Trophoblast cell (in vitro differentiated cells and primary cell): ENCODE measurements at regions not wholly inside any gene's neighbourhood (a gene's known extent, or its start where the extent isn't known, plus 50 kb on each side); places are given as distances from the start of the nearest gene placed in this dataset.
"Not testable (repeated sequence)": the region's sequence is repeated elsewhere in the genome, so short reads cannot be mapped to it uniquely, and the experiment has no call there.

Experiments
- DNase-seq, 2 donors: peaks; one replicate each; pipeline ENCODE4 v3.0.0-alpha.2; 2016
- H2AFZ ChIP-seq: 2 replicates; pipeline ENCODE4 v1.6.1; 2013; ENCODE audit warnings: low read length, moderate library complexity, mild to moderate bottlenecking; ENCODE audit not compliant: insufficient read depth, poor library complexity
- H2AK5ac ChIP-seq: 2 replicates; pipeline ENCODE4 v1.6.1; 2013; ENCODE audit warnings: mild to moderate bottlenecking, low read length
- H2BK120ac ChIP-seq: 2 replicates; pipeline ENCODE4 v1.6.1; 2013; ENCODE audit warnings: low read length, mild to moderate bottlenecking, moderate library complexity; ENCODE audit not compliant: insufficient read depth, poor library complexity
- H2BK12ac ChIP-seq: 2 replicates; pipeline ENCODE4 v1.6.1; 2013; ENCODE audit warnings: mild to moderate bottlenecking, low read length, moderate library complexity
- H2BK5ac ChIP-seq: 2 replicates; pipeline ENCODE4 v1.6.1; 2013; ENCODE audit warnings: low read length, low read depth, moderate library complexity, mild to moderate bottlenecking; ENCODE audit not compliant: poor library complexity
- H3K14ac ChIP-seq: 2 replicates; pipeline ENCODE4 v1.6.1; 2013; ENCODE audit warnings: mild to moderate bottlenecking, low read length
- H3K18ac ChIP-seq: 2 replicates; pipeline ENCODE4 v1.6.1; 2013; ENCODE audit warnings: mild to moderate bottlenecking, low read length
- H3K23ac ChIP-seq: 2 replicates; pipeline ENCODE4 v1.6.1; 2013; ENCODE audit warnings: low read length
- H3K27ac ChIP-seq: 2 replicates; pipeline ENCODE4 v1.5.1; 2013; ENCODE audit warnings: low read depth, mild to moderate bottlenecking, inconsistent platforms, low read length, moderate library complexity
- H3K27me3 ChIP-seq: 2 replicates; pipeline ENCODE4 v1.6.1; 2013; ENCODE audit warnings: inconsistent platforms, mild to moderate bottlenecking, low read length, moderate library complexity; ENCODE audit not compliant: insufficient read depth
- H3K36me3 ChIP-seq, 2 experiments: 1 replicate in 1 of 2; 2 replicates in 1 of 2; pipeline ENCODE4 v1.6.1; 2013; ENCODE audit warnings: low read length in 2 of 2, mild to moderate bottlenecking in 2 of 2, moderate library complexity in 1 of 2; ENCODE audit not compliant: insufficient read depth in 2 of 2, control insufficient read depth in 1 of 2
- H3K4ac ChIP-seq: 2 replicates; pipeline ENCODE4 v1.6.1; 2013; ENCODE audit warnings: low read depth, mild to moderate bottlenecking, low read length, moderate library complexity
- H3K4me1 ChIP-seq, 2 experiments: 1 replicate in 1 of 2; 2 replicates in 1 of 2; pipeline ENCODE4 v1.6.1; 2013; ENCODE audit warnings: low read length in 2 of 2, mild to moderate bottlenecking in 2 of 2, moderate library complexity in 1 of 2; ENCODE audit not compliant: insufficient read depth in 2 of 2, control insufficient read depth in 1 of 2
- H3K4me2 ChIP-seq: 2 replicates; pipeline ENCODE4 v1.6.1; 2013; ENCODE audit warnings: inconsistent platforms, mild to moderate bottlenecking, low read length, moderate library complexity
- H3K4me3 ChIP-seq: 2 replicates; pipeline ENCODE4 v1.5.1; 2013; ENCODE audit warnings: mild to moderate bottlenecking, low read depth, low read length, inconsistent platforms
- H3K79me1 ChIP-seq: one replicate; pipeline ENCODE4 v1.6.1; 2013; ENCODE audit warnings: low read length
- H3K79me2 ChIP-seq: 2 replicates; pipeline ENCODE4 v1.6.1; 2013; ENCODE audit warnings: low read length, mild to moderate bottlenecking; ENCODE audit not compliant: control insufficient read depth, insufficient read depth, poor library complexity
- H3K9ac ChIP-seq: 2 replicates; pipeline ENCODE4 v1.6.1; 2013; ENCODE audit warnings: mild to moderate bottlenecking, low read length
- H3K9me3 ChIP-seq: 2 replicates; pipeline ENCODE4 v1.6.1; 2013; ENCODE audit warnings: low read depth, mild to moderate bottlenecking, control low read depth, inconsistent platforms, low read length; ENCODE audit not compliant: insufficient read depth
- H4K12ac ChIP-seq: 2 replicates; pipeline ENCODE4 v1.6.1; 2013; ENCODE audit warnings: low read depth, mild to moderate bottlenecking, low read length, moderate library complexity
- H4K8ac ChIP-seq: 2 replicates; pipeline ENCODE4 v1.6.1; 2013; ENCODE audit warnings: low read depth, mild to moderate bottlenecking, low read length, moderate library complexity
- H4K91ac ChIP-seq: one replicate; pipeline ENCODE4 v1.6.1; 2013; ENCODE audit warnings: low read depth, mild to moderate bottlenecking, low read length, moderate library complexity
- WGBS: extraction: QIAGEN DNeasy Blood & Tissue Kit; methylation state at CpG from one replicate; pipeline ENCODE4 v1.1.7; 2013; ENCODE audit warnings: missing lambda C conversion rate; ENCODE audit not compliant: insufficient read length, insufficient coverage; ENCODE audit errors: extremely low coverage; 5-methylcytosine and 5-hydroxymethylcytosine counted together

DNA sequence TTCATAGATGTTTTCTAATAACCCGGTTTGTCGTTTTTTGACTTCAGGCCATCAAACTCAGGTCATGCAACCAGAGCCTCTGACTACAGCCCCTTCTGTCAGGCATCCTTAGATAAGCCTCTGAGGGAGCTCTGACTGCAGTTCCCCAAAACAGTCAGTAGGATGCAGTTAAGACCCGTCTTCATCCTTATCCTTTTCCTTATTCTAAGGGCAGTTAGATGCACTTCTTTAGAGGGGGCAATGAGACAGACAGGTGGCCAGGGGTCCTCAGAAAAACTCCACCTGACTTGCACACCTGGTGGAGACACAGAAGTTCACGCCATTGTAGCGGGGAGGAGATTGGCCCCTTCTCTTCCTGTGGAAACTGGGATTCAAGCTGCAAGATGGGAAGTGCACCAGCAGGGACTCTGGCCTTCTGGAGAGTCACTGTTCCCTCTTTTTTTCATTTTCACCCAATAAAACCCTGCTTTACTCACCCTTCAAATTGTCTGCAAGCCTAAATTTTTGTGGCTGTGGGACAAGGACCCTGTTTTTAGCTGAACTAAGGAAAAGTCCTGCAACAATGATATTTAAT is 104.8 kb upstream of the TFPI start:
- no peaks in the 10 kb centered on the region for H3K36me3 ChIP-seq
- H3K79me1 ChIP-seq, result no peaks in the 10 kb centered on the region
- H3K79me2 ChIP-seq, result no peaks in the 10 kb centered on the region
- no peak overlapping the region for H2BK5ac ChIP-seq
- H3K9ac ChIP-seq, result no peak overlapping the region
- no peak overlapping the region for H3K4me3 ChIP-seq
- H3K4me2 ChIP-seq, result no peak overlapping the region
- WGBS, result no CpG with 5 or more reads among the region's 5 CpGs
- no peak overlapping the region for H3K18ac ChIP-seq
- no peak overlapping the region for H3K14ac ChIP-seq
- H2BK120ac ChIP-seq, result no peak overlapping the region
- H2BK12ac ChIP-seq, result no peak overlapping the region
- H4K8ac ChIP-seq, result no peak overlapping the region
- no peak overlapping the region for H4K12ac ChIP-seq
- H3K9me3 ChIP-seq, result peaks cover 3% of the 10 kb centered on the region
- H3K27ac ChIP-seq, result no peak overlapping the region
- H2AK5ac ChIP-seq, result no peak overlapping the region
- no peak overlapping the region for H3K23ac ChIP-seq
- no peaks in the 10 kb centered on the region for H3K4me1 ChIP-seq
- no peak overlapping the region for H4K91ac ChIP-seq
- no peak overlapping the region for H3K4ac ChIP-seq
- peak in 1 of 2 donors; percentile 49 for DNase-seq
- H3K27me3 ChIP-seq, result no peaks in the 10 kb centered on the region
- H2AFZ ChIP-seq, result no peak overlapping the region

DNA sequence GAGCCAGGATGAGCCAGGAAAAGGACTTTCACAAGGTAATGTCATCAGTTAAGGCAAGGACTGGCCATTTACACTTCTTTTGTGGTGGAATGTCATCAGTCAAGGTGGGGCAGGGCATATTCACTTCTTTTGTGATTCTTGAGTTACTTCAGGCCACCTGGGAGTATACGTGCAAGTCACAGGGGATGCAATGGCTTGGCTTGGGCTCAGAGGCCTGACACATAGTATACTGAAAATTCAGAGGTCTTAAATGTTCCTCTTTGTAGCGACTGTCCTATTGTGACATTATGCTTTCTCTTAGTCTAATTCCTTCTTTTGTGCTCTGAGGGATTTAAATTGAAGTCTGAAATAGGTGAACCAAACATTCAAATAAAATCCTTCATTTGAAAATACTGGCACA is 121.8 kb upstream of the TFPI start:
- no CpG with 5 or more reads among the region's 2 CpGs for WGBS
- H3K4me1 ChIP-seq, DNase-seq, H3K9ac ChIP-seq, H3K23ac ChIP-seq, H3K79me2 ChIP-seq, H4K91ac ChIP-seq, H3K18ac ChIP-seq, H3K14ac ChIP-seq, H3K36me3 ChIP-seq, H2AK5ac ChIP-seq, H3K79me1 ChIP-seq, H3K4me3 ChIP-seq, H2BK12ac ChIP-seq, H3K4me2 ChIP-seq, H3K4ac ChIP-seq, H2BK5ac ChIP-seq, H4K8ac ChIP-seq, H4K12ac ChIP-seq, H3K27ac ChIP-seq, H2BK120ac ChIP-seq, H2AFZ ChIP-seq, H3K9me3 ChIP-seq, H3K27me3 ChIP-seq: not testable (repeated sequence)

- Histone ChIP-seq H2AFZ (no peak overlapping the region), H4K91ac (no peak overlapping the region), H3K23ac (no peak overlapping the region), H2AK5ac (no peak overlapping the region), H3K9ac (no peak overlapping the region), H3K18ac (no peak overlapping the region), H3K4me1 (no peaks in the 10 kb centered on the region), H3K79me1 (no peaks in the 10 kb centered on the region), H3K79me2 (no peaks in the 10 kb centered on the region), H2BK12ac (no peak overlapping the region), H2BK120ac (no peak overlapping the region), H3K27me3 (no peaks in the 10 kb centered on the region), H2BK5ac (no peak overlapping the region), H3K27ac (no peak overlapping the region), H4K12ac (no peak overlapping the region), H3K14ac (no peak overlapping the region), H3K9me3 (no peaks in the 10 kb centered on the region), H3K4ac (no peak overlapping the region), H3K36me3 (no peaks in the 10 kb centered on the region), H3K4me2 (no peak overlapping the region), H4K8ac (no peak overlapping the region), H3K4me3 (no peak overlapping the region)
- no peak for DNase-seq
Measured at GRCh38 chr2:187679454-187679853, 125.2 kb upstream of the TFPI start.

GRCh38 chr2:187684174-187684573 is 129.9 kb upstream of the TFPI start:
- H2BK120ac ChIP-seq, result no peak overlapping the region
- H3K36me3 ChIP-seq, result no peaks in the 10 kb centered on the region
- no peak overlapping the region for H3K14ac ChIP-seq
- H3K9me3 ChIP-seq, result no peaks in the 10 kb centered on the region
- H2AFZ ChIP-seq, result no peak overlapping the region
- H3K27ac ChIP-seq, result no peak overlapping the region
- H2BK5ac ChIP-seq, result no peak overlapping the region
- H3K23ac ChIP-seq, result no peak overlapping the region
- no peaks in the 10 kb centered on the region for H3K79me1 ChIP-seq
- no CpG with 5 or more reads among the region's 1 CpG for WGBS
- no peaks in the 10 kb centered on the region for H3K79me2 ChIP-seq
- H4K12ac ChIP-seq, result no peak overlapping the region
- H3K4me3 ChIP-seq, result no peak overlapping the region
- no peaks in the 10 kb centered on the region for H3K27me3 ChIP-seq
- H4K8ac ChIP-seq, result no peak overlapping the region
- no peak overlapping the region for H3K9ac ChIP-seq
- no peak overlapping the region for H3K4me2 ChIP-seq
- H4K91ac ChIP-seq, result no peak overlapping the region
- no peak overlapping the region for H2BK12ac ChIP-seq
- H2AK5ac ChIP-seq, result no peak overlapping the region
- DNase-seq, result no peak
- no peak overlapping the region for H3K18ac ChIP-seq
- H3K4ac ChIP-seq, result no peak overlapping the region
- no peaks in the 10 kb centered on the region for H3K4me1 ChIP-seq
